HepG2 (cell line): ENCODE measurements at regions not wholly inside any gene's neighbourhood (a gene's known extent, or its start where the extent isn't known, plus 50 kb on each side); places are given as distances from the start of the nearest gene placed in this dataset.
"Not testable (repeated sequence)": the region's sequence is repeated elsewhere in the genome, so short reads cannot be mapped to it uniquely, and the experiment has no call there.

Source experiments
- ATAC-seq: fragments of 200-7000 bp; cut with Tn5 transposase; 3 replicates; pipeline ENCODE4 v1.9.1; 2020; ENCODE audit warnings: mild to moderate bottlenecking, moderate library complexity
- BruUV-seq: library from RNA; stranded (reverse); fragments of 400-500 nt; replicated peaks from 2 replicates; lab custom pipeline; 2021; lab: Mats Ljungman, UMichigan
- CTCF ChIA-PET: fragments of 300-600 bp; formaldehyde crosslinking; extraction: SDS; loops from one replicate; lab custom pipeline; 2021; ENCODE audit warnings: low total read pairs, inconsistent platforms, low intra/inter-chr PET ratio; lab: Yijun Ruan, JAX
- POLR2A ChIA-PET: fragments of 350-600 bp; sonication (Branson Sonifier 250); formaldehyde crosslinking; loops from one replicate; lab custom pipeline; 2020; ENCODE audit warnings: antibody characterized with exemption, inconsistent platforms; lab: Yijun Ruan, JAX
- DNase-seq: peaks from one replicate; pipeline ENCODE4 v3.0.0-alpha.2; 2015; ENCODE audit warnings: low spot score
- FAIRE-seq: peaks from 3 replicates; lab custom pipeline; 2011; peaks lifted over from hg19 to GRCh38; lab: Jason Lieb, UNC
- H2AFZ ChIP-seq: one replicate; pipeline ENCODE4 v1.6.1; 2011; ENCODE audit warnings: low read length, inconsistent platforms
- H3K27ac ChIP-seq: fragments of 300-600 bp; 3 replicates; pipeline ENCODE4 v1.8.0; 2011; ENCODE audit warnings: mixed run types, mild to moderate bottlenecking, mixed read lengths, low read length, inconsistent platforms; ENCODE audit not compliant: insufficient read depth; ENCODE audit errors: extremely low read length
- H3K27me3 ChIP-seq, 2 experiments: fragments of 200-600 bp in 1 of 2; 2 replicates in 1 of 2; 3 replicates in 1 of 2; pipeline versions ENCODE4 v1.6.0 to v1.8.0; 2011; ENCODE audit warnings: low read length in 2 of 2, mild to moderate bottlenecking in 2 of 2, moderate library complexity in 2 of 2, inconsistent platforms in 1 of 2; ENCODE audit not compliant: insufficient read depth in 2 of 2, control insufficient read depth in 1 of 2
- H3K36me3 ChIP-seq, 2 experiments: fragments of 200-600 bp in 1 of 2; replicated peaks in 1 of 2; 2 replicates in 1 of 2; 3 replicates in 1 of 2; pipeline versions ENCODE4 v1.5.1 to v1.8.0; 2011; ENCODE audit warnings: low read length in 2 of 2, inconsistent platforms in 1 of 2; ENCODE audit not compliant: insufficient read depth in 2 of 2, control insufficient read depth in 1 of 2
- H3K4me1 ChIP-seq: 2 replicates; pipeline ENCODE4 v1.5.1; 2012; ENCODE audit warnings: low read length, inconsistent platforms; ENCODE audit not compliant: insufficient read depth
- H3K4me2 ChIP-seq: 2 replicates; pipeline ENCODE4 v1.6.0; 2011; ENCODE audit warnings: low read depth, low read length, inconsistent platforms
- H3K4me3 ChIP-seq, 3 experiments: fragments of 200-600 bp in 1 of 3; sonication (generic), shearing (Covaris generic) in 1 of 3; replicated peaks in 1 of 3; 2 replicates each; pipeline ENCODE4 v1.5.1; 2011 to 2016; ENCODE audit warnings: low read length in 3 of 3, inconsistent platforms in 2 of 3, low read depth in 2 of 3, mild to moderate bottlenecking in 2 of 3, control low read depth in 1 of 3, mixed read lengths in 1 of 3; ENCODE audit not compliant: insufficient read depth in 1 of 3
- H3K79me2 ChIP-seq: one replicate; pipeline ENCODE4 v1.6.1; 2011; ENCODE audit warnings: low read length, inconsistent platforms; ENCODE audit not compliant: insufficient read depth
- H3K9ac ChIP-seq: 2 replicates; pipeline ENCODE4 v1.6.0; 2011; ENCODE audit warnings: mild to moderate bottlenecking, low read depth, low read length, inconsistent platforms; ENCODE audit not compliant: insufficient read depth
- H3K9me3 ChIP-seq: 2 replicates; pipeline ENCODE4 v1.5.1; 2012; ENCODE audit warnings: mild to moderate bottlenecking, low read length
- H4K20me1 ChIP-seq: 2 replicates; pipeline ENCODE4 v1.6.0; 2011; ENCODE audit warnings: inconsistent platforms, mild to moderate bottlenecking, low read length, moderate library complexity; ENCODE audit not compliant: insufficient read depth
- CTCF ChIP-seq: sonication (generic); formaldehyde crosslinking; IDR thresholded peaks from 2 replicates; pipeline ENCODE4 v1.5.0; 2020; ENCODE audit warnings: mild to moderate bottlenecking, missing genetic modification reagents, moderate library complexity
- WGBS: methylation state at CpG from one replicate; pipeline ENCODE4 v1.1.6; 2017; ENCODE audit warnings: low lambda C conversion rate; 5-methylcytosine and 5-hydroxymethylcytosine counted together
- in situ Hi-C: cut with HindIII; loops from 2 replicates; pipeline ENCODE4 v1.10.0; 2017; ENCODE audit warnings: low pct_unique_long_range_greater_than_20kb; ENCODE audit not compliant: extremely low pct_ligation_motif_present
- intact Hi-C: fragments of 100-400 bp; cut with micrococcal nuclease; formaldehyde crosslinking; loops from one replicate; pipeline ENCODE4 v1.10.0; 2022; ENCODE audit not compliant: unreplicated experiment

- H3K79me2 ChIP-seq, CTCF ChIA-PET, H3K9me3 ChIP-seq, H3K4me3 ChIP-seq, FAIRE-seq, H3K36me3 ChIP-seq, BruUV-seq, H2AFZ ChIP-seq, H3K4me2 ChIP-seq, POLR2A ChIA-PET, DNase-seq, H3K27me3 ChIP-seq, H3K27ac ChIP-seq, H4K20me1 ChIP-seq: not testable (repeated sequence)
- WGBS = 15% methylated on average over 4 of the region's 4 CpGs
- peak; percentile 22; the same call in 1 of the 2 replicates for TF ChIP-seq CTCF (CRISPR knock-in tag)
- TF ChIP-seq, all 625 proteins: peak for 1; not testable (repeated sequence) for 624
- intact Hi-C loops, H3K4me1 ChIP-seq, H3K9ac ChIP-seq, in situ Hi-C loops: not testable (repeated sequence)
- 0 out of 3 replicates have a peak, but pooled peaks have one; percentile 48 for ATAC-seq
These were observed 301.4 kb downstream of the CACNA1B start for GRCh38 chr9:138179003-138179402.

GRCh38 chr9:138179671-138180070 lies 302.1 kb downstream of the CACNA1B start:
- POLR2A ChIA-PET, H3K9me3 ChIP-seq, H3K4me1 ChIP-seq, H2AFZ ChIP-seq, intact Hi-C loops, H3K9ac ChIP-seq, H4K20me1 ChIP-seq, H3K27ac ChIP-seq, H3K4me2 ChIP-seq, FAIRE-seq, ATAC-seq, H3K27me3 ChIP-seq, DNase-seq, H3K4me3 ChIP-seq, H3K79me2 ChIP-seq, CTCF ChIA-PET, in situ Hi-C loops, H3K36me3 ChIP-seq, BruUV-seq: not testable (repeated sequence)
- 29% methylated on average over 3 of the region's 3 CpGs for WGBS

- POLR2A ChIA-PET, H3K9ac ChIP-seq, intact Hi-C loops, H3K27ac ChIP-seq, BruUV-seq, H3K4me1 ChIP-seq, H3K79me2 ChIP-seq, H3K27me3 ChIP-seq, ATAC-seq, CTCF ChIA-PET, H3K9me3 ChIP-seq, H2AFZ ChIP-seq, H3K4me2 ChIP-seq, DNase-seq, in situ Hi-C loops, H3K4me3 ChIP-seq, H4K20me1 ChIP-seq, H3K36me3 ChIP-seq, FAIRE-seq: not testable (repeated sequence)
- WGBS = 5% methylated on average over 1 of the region's 1 CpG
These were observed 304.4 kb downstream of the CACNA1B start for GRCh38 chr9:138181963-138182362.

GRCh38 chr9:138197156-138197555 lies 319.6 kb downstream of the CACNA1B start:
- H3K4me2 ChIP-seq, H3K79me2 ChIP-seq, H4K20me1 ChIP-seq, H3K36me3 ChIP-seq, CTCF ChIA-PET, H3K27ac ChIP-seq, POLR2A ChIA-PET, ATAC-seq, H3K27me3 ChIP-seq, H3K9ac ChIP-seq, in situ Hi-C loops, FAIRE-seq, DNase-seq, H3K4me1 ChIP-seq, BruUV-seq, H3K4me3 ChIP-seq, H3K9me3 ChIP-seq, intact Hi-C loops, H2AFZ ChIP-seq: not testable (repeated sequence)
- WGBS = 83% methylated on average over 8 of the region's 9 CpGs
